ENCODE measurements at regions not wholly inside any gene's neighbourhood (a gene's known extent, or its start where the extent isn't known, plus 50 kb on each side); places are given as distances from the start of the nearest gene placed in this dataset.

GRCh38 chr5:8824371-8824770 is 721.5 kb downstream of the SEMA5A start:
- TF ChIP-seq CTCF (conservative IDR thresholded peaks at IDR 0.05 in 1 of 2, IDR thresholded peaks at IDR 0.05 in 1 of 2; ENCODE audit: low read depth in 1 of 2, low read length in 2 of 2) (no peak), EZH2 (IDR thresholded peaks at IDR 0.05; ENCODE audit: low read length, missing control alignments) (no peak)

Data from fibroblast of lung (primary cell).